Thymus (tissue), 11 donors: ENCODE measurements at regions not wholly inside any gene's neighbourhood (a gene's known extent, or its start where the extent isn't known, plus 50 kb on each side); places are given as distances from the start of the nearest gene placed in this dataset.
"Not testable (repeated sequence)": the region's sequence is repeated elsewhere in the genome, so short reads cannot be mapped to it uniquely, and the experiment has no call there.

ENCODE experiments used
- DNase-seq, 9 donors: peaks; one replicate each; pipeline ENCODE4 v3.0.0-alpha.2; 2013; ENCODE audit warnings: low spot score in 9 of 9, low read depth in 6 of 9, missing footprints in 1 of 9
- H3K27ac ChIP-seq, 2 donors: one replicate each; pipeline ENCODE4 v1.5.1; 2013; ENCODE audit warnings: control low read depth in 1 of 2, low read depth in 1 of 2, low read length in 1 of 2, mild to moderate bottlenecking in 1 of 2, moderate library complexity in 1 of 2
- H3K27me3 ChIP-seq, 2 donors: one replicate each; pipeline ENCODE4 v1.5.1; 2013; ENCODE audit warnings: low read length in 1 of 2; ENCODE audit not compliant: control insufficient read depth in 2 of 2, insufficient read depth in 1 of 2
- H3K36me3 ChIP-seq, 2 donors: one replicate each; pipeline ENCODE4 v1.5.1; 2013; ENCODE audit warnings: low read length in 1 of 2, mild to moderate bottlenecking in 1 of 2, moderate library complexity in 1 of 2; ENCODE audit not compliant: control insufficient read depth in 2 of 2, insufficient read depth in 2 of 2
- H3K4me1 ChIP-seq, 2 donors: one replicate each; pipeline ENCODE4 v1.5.1; 2013; ENCODE audit warnings: low read length in 2 of 2; ENCODE audit not compliant: control insufficient read depth in 2 of 2, insufficient read depth in 2 of 2
- H3K4me3 ChIP-seq, 2 donors: one replicate each; pipeline ENCODE4 v1.5.1; 2013; ENCODE audit warnings: low read length in 2 of 2, control low read depth in 1 of 2, mild to moderate bottlenecking in 1 of 2
- H3K9me3 ChIP-seq, 2 donors: one replicate each; pipeline ENCODE4 v1.5.1; 2013; ENCODE audit warnings: low read length in 1 of 2, mild to moderate bottlenecking in 1 of 2; ENCODE audit not compliant: control insufficient read depth in 2 of 2, insufficient read depth in 1 of 2
- WGBS: extraction: QIAGEN DNeasy Blood & Tissue Kit; methylation state at CpG from one replicate; pipeline ENCODE4 v1.1.7; 2013; 5-methylcytosine and 5-hydroxymethylcytosine counted together
- donor health status: healthy.

DNA sequence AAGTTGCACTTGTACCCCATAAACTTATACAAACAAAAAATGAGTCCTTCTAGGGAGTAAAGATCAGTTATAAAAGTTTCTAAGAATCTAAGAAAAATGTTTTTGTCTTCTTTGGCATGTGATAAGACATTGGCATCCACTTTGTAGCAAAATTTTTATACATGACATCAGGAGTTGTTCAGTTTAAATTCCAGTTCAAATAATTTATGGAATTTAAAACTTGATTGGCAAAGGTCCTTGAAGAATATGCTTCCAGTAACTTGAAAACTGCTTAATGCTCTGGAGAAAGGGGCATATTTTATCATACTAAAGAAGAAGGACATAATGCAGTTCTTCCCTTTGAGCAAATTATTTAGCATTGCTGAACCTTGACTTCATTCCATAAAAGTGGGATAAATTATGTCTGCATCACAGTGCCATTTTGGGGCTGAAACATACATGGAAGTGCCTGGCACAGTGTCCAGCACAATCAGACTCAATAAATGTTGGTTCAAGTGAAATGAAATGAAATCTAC is 163.3 kb upstream of the IL15 start:
- DNase-seq, result no peak
- Histone ChIP-seq H3K27me3 (no peaks in the 10 kb centered on the region), H3K36me3 (no peaks in the 10 kb centered on the region), H3K4me3 (no peak overlapping the region), H3K9me3 (no peaks in the 10 kb centered on the region), H3K27ac (no peak overlapping the region), H3K4me1 (no peaks in the 10 kb centered on the region)

DNA sequence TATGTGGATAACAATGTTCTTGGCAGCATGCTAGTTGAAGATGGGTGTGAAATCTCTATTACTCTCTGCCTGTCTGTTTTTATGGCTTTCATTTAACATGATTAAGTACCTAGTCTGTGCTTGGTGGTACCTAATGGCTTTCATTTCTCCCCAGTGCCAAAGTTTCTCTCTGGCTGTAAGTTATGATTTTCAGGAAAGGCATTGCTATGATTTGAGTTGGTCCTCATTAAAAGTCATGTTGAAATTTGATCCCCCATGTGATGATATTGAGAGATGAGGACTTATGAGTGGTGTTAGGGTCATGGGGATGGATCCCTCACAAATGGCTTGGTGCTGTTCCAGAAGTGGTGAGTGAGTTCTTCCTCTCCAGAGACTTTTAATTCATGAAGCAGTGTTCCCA is 162.4 kb upstream of the IL15 start:
- no peak for DNase-seq
- no peaks in the 10 kb centered on the region for H3K27me3 ChIP-seq

DNA sequence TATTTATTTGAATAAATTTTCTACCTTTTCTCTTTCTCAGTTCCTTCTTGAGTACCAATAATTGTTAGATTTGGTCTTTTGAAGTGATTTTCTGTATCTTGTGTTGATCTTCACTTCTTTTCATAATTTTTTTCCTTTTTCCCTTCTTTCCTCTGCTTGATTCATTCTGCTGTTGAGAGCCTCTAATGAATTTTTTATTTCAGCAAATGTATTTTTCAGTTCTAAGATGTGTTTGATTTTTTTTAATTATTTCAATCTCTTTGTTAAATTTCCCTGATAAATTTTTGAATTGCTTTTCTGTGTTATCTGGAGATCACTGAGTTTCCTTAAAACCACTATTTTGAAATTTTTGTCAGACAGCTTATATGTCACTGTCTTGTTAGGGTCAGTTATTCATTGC is 155.4 kb upstream of the IL15 start:
- Histone ChIP-seq H3K36me3 (no peaks in the 10 kb centered on the region), H3K27ac (no peak overlapping the region), H3K4me1 (no peaks in the 10 kb centered on the region), H3K9me3 (no peaks in the 10 kb centered on the region), H3K27me3 (no peaks in the 10 kb centered on the region), H3K4me3 (no peak overlapping the region)
- no peak for DNase-seq

More for the DNA sequence above, 162.4 kb upstream of the IL15 start:
- Histone ChIP-seq H3K9me3 (no peaks in the 10 kb centered on the region), H3K27ac (peak overlapping the region in 1 of 2 donors; percentile 18), H3K36me3 (no peaks in the 10 kb centered on the region), H3K4me3 (no peak overlapping the region), H3K4me1 (no peaks in the 10 kb centered on the region)

DNA sequence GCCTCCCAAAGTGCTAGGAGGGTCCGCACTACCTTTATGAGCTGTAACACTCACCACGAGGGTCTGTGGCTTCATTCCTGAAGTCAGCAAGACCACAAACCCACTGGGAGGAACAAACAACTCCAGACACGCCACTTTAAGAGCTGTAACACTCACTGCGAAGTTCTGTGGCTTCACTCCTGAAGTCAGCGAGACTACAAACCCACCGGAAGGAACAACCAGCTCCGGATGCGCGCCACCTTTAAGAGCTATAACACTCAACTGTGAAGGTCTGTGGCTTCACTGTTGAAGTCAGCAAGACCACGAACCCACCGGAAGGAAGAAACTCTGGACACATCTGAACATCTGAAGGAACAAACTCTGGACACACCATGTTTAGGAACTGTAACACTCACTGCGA is 152.1 kb upstream of the IL15 start:
- H3K36me3 ChIP-seq, H3K4me1 ChIP-seq, H3K4me3 ChIP-seq, H3K27me3 ChIP-seq, H3K27ac ChIP-seq, H3K9me3 ChIP-seq: not testable (repeated sequence)
- DNase-seq, result peak in 1 of 9 donors; percentile 19
- 67% methylated on average over 12 of the region's 12 CpGs for WGBS

DNA sequence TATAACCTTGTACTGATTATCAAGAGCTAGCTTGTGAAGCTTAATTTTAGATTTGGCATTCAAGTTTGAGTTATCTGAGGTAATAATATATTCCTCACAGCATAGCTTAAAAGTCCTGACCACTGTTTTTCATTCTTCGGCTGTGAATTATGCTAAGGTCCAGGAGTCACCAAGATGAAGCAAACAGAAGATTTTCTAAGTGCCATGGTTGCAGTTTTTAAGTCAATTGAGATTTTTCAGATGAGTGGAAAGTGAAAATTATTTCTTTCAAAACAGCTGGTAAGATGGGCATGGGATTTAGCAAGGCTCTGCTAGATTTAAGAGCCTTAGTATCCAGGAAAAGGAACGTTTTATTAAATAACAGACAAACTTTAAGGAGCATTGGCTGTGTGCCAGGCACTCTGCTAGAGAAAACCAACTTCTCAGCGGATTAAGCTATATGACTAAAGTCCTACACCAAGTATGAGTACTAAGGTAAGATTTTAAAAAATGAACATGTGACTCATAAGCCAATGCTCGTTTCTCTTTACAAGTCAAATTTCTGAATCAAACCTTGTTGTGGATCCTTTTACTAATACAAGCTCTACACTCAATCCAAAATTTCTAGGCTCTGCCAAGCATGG is 149.9 kb upstream of the IL15 start:
- Histone ChIP-seq H3K4me1 (no peaks in the 10 kb centered on the region), H3K36me3 (no peaks in the 10 kb centered on the region), H3K4me3 (no peak overlapping the region), H3K27me3 (no peaks in the 10 kb centered on the region), H3K27ac (no peak overlapping the region), H3K9me3 (peaks cover 0 to 4% of the 10 kb centered on the region in 2 donors)
- no peak for DNase-seq
- 91% methylated on average over 4 of the region's 4 CpGs for WGBS

DNA sequence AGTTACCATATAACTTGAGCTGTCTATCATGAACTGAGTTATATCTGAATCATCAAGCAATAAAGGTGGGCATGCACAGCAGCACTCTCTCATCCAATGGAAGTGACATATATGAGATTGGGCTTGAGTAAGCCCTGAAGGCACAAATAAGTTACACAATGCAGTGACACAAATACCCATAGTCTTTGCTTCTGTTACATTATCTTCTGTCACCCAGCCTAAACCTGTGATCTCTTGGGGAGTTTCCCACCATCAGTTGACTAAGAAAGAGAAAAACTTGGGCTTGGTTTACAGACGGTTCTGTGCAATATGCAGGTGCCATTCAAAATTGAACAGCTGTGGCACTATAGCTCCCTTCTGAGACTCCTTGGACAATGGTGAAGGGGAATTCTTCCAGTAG is 138.8 kb upstream of the IL15 start:
- WGBS, result 87% methylated on average over 1 of the region's 1 CpG
- peak in 1 of 9 donors; percentile 5 for DNase-seq
- Histone ChIP-seq H3K9me3 (no peaks in the 10 kb centered on the region), H3K27ac (no peak overlapping the region), H3K4me1 (no peaks in the 10 kb centered on the region), H3K4me3 (no peak overlapping the region), H3K36me3 (no peaks in the 10 kb centered on the region), H3K27me3 (no peaks in the 10 kb centered on the region)

DNA sequence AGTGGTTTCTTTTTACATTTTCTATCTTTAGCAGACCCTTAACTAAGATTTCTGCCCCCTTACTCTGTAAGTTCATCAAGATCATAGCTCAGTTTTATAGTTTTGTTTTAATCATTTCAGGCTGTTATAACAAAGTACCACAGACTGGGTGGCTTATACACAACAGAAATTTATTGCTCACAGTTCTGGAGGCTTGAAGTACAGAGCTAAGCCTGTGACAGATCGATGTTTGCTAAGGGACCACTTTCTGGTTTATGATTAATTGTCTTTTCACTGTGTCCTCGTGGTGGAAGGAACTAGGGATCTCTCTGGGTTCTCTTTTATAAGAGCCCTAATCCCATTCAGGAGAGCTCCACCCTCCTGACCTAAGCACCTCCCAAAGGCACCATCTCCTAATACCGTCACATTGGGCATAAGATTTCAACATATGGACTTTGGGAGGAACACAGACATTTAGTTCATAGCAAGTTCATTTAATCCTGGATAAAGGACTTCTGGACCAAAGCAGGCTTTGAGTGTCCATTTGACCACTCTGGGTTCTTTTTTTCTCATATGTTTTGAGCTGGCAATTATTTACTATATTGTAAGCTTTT is 137.0 kb upstream of the IL15 start:
- Histone ChIP-seq H3K4me3 (no peak overlapping the region), H3K27ac (no peak overlapping the region), H3K9me3 (no peaks in the 10 kb centered on the region), H3K27me3 (no peaks in the 10 kb centered on the region), H3K36me3 (no peaks in the 10 kb centered on the region), H3K4me1 (no peaks in the 10 kb centered on the region)
- WGBS, result 82% methylated on average over 3 of the region's 3 CpGs
- no peak for DNase-seq

DNA sequence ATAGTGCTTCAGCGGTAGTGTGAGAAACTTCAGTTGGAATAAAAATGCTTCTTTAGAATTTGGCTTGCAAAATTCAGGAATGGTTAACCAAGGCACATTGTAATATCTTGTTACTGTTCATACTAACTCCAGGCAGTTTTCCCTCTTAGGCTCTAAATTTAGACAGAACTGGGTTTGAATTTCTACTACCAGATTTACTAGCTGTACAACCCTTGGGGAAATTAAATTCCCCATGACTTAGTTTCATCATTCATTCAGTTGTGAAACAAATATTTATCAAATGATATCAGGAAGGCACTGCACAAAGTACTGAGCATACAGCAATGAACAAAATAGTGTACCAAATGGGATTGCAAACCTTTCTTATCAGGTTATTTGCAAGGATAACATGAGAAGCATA is 135.0 kb upstream of the IL15 start:
- Histone ChIP-seq H3K27ac (no peak overlapping the region), H3K36me3 (no peaks in the 10 kb centered on the region), H3K4me1 (no peaks in the 10 kb centered on the region), H3K4me3 (no peak overlapping the region), H3K9me3 (no peaks in the 10 kb centered on the region), H3K27me3 (no peaks in the 10 kb centered on the region)
- no peak for DNase-seq
- WGBS, result 100% methylated on average over 1 of the region's 1 CpG

DNA sequence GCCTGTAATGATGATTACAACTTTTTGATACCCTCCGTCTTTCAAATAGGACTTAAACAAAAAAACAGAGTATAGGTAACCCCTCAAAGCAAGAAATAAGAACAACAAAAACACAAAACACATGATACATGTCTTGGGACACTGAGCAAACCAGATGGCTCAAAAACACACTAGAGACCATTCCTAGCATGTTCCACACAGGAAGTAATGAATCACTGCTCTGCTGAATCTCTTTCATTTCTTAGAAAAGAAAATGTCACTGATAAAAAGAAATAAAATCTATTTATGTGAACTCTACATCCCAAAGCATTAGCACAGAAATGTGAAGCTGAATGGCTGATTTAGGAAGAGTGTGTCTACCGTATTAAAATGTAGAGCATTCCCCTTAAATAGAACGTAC is 134.5 kb upstream of the IL15 start:
- Histone ChIP-seq H3K9me3 (no peaks in the 10 kb centered on the region), H3K27me3 (no peaks in the 10 kb centered on the region), H3K27ac (no peak overlapping the region), H3K4me1 (no peaks in the 10 kb centered on the region), H3K4me3 (no peak overlapping the region), H3K36me3 (no peaks in the 10 kb centered on the region)
- DNase-seq, result no peak
- WGBS, result 95% methylated on average over 3 of the region's 3 CpGs
